Ovary (tissue), 3 donors: ENCODE measurements at regions not wholly inside any gene's neighbourhood (a gene's known extent, or its start where the extent isn't known, plus 50 kb on each side); places are given as distances from the start of the nearest gene placed in this dataset.

Experiments
- EP300 ChIP-seq: sonication (generic); formaldehyde crosslinking; IDR thresholded peaks from one replicate; pipeline ENCODE4 v1.6.1; 2017; ENCODE audit warnings: antibody characterized with exemption
- TF ChIP-seq, protein P1 (sequence below), 3 donors: fragments of 450-650 bp in 2 of 3; fragments of 200-600 bp in 1 of 3; IDR thresholded peaks; one replicate each; pipeline versions ENCODE4 v1.5.1 to v1.8.0; 2016 to 2022; ENCODE audit warnings: antibody characterized with exemption in 3 of 3, mild to moderate bottlenecking in 1 of 3
- donor health status: DM: no; HTN: no; CAD: no.

DNA sequence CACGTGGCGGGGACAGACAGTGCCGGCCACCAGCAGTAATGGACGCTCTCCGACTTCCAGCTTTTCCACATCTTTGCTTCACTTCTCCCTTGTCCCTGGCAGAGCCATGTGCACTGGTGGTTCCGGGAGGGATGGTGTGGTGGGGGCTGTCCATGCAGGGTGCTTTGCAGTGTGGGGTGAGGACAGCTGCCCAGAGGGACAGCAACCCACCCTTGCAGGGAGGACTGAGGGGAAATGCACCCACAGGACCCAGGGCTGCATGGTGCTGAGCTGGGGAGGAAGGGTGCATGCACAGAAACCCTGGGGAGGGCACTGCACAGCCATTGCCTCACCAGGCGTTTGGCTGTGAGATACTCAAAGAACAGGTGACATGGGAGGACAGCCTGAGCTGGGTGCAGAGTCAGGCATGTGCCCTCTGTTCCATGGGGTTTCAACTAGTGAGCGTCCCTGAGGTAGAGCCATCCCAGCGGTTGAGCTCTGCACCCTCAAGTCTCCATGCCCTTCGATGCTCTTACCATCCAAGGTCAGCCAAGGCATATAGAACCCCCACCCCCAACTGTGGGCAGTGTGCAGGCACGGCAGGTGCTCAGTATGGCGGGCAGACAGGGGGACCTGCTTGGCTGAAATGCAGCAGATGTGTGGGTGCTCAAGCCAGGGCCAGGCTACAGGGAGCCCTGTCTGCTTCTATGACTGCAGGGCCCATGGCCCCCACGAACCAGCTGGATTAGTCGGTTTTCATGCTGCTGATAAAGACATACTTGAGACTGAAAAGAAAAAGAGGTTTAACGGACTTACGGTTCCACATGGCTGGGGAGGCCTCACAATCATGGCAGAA, 239.7 kb downstream of the TTLL2 start:
- TF ChIP-seq, protein P1, sequence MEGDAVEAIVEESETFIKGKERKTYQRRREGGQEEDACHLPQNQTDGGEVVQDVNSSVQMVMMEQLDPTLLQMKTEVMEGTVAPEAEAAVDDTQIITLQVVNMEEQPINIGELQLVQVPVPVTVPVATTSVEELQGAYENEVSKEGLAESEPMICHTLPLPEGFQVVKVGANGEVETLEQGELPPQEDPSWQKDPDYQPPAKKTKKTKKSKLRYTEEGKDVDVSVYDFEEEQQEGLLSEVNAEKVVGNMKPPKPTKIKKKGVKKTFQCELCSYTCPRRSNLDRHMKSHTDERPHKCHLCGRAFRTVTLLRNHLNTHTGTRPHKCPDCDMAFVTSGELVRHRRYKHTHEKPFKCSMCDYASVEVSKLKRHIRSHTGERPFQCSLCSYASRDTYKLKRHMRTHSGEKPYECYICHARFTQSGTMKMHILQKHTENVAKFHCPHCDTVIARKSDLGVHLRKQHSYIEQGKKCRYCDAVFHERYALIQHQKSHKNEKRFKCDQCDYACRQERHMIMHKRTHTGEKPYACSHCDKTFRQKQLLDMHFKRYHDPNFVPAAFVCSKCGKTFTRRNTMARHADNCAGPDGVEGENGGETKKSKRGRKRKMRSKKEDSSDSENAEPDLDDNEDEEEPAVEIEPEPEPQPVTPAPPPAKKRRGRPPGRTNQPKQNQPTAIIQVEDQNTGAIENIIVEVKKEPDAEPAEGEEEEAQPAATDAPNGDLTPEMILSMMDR (IDR thresholded peaks at IDR 0.05) = no peak
- TF ChIP-seq EP300 = no peak
